Endodermal cell (in vitro differentiated cells): ENCODE measurements at regions not wholly inside any gene's neighbourhood (a gene's known extent, or its start where the extent isn't known, plus 50 kb on each side); places are given as distances from the start of the nearest gene placed in this dataset.

Source experiments
- DNase-seq: peaks from one replicate; pipeline ENCODE4 v3.0.0-alpha.2; 2017
- H3K27ac ChIP-seq: 2 replicates; pipeline ENCODE4 v1.5.1; 2013; ENCODE audit warnings: mild to moderate bottlenecking, low read depth, low read length, moderate library complexity
- H3K27me3 ChIP-seq: 2 replicates; pipeline ENCODE4 v1.6.1; 2013; ENCODE audit warnings: mild to moderate bottlenecking, low read length, moderate library complexity; ENCODE audit not compliant: insufficient read depth, control insufficient read depth, poor library complexity, severe bottlenecking
- H3K36me3 ChIP-seq: 2 replicates; pipeline ENCODE4 v1.7.0; 2013; ENCODE audit warnings: mild to moderate bottlenecking, low read length, moderate library complexity; ENCODE audit not compliant: control insufficient read depth, insufficient read depth
- H3K4me1 ChIP-seq: one replicate; pipeline ENCODE4 v1.7.0; 2013; ENCODE audit warnings: low read length; ENCODE audit not compliant: control insufficient read depth, insufficient read depth
- H3K4me3 ChIP-seq: 2 replicates; pipeline ENCODE4 v1.5.1; 2013; ENCODE audit warnings: mild to moderate bottlenecking, low read length, moderate library complexity
- H3K9ac ChIP-seq: 2 replicates; pipeline ENCODE4 v1.6.1; 2013; ENCODE audit warnings: mild to moderate bottlenecking, low read length, moderate library complexity; ENCODE audit not compliant: poor library complexity, severe bottlenecking; ENCODE audit errors: extremely low read depth
- H3K9me3 ChIP-seq: 2 replicates; pipeline ENCODE4 v1.6.1; 2013; ENCODE audit warnings: mild to moderate bottlenecking, low read length, moderate library complexity; ENCODE audit not compliant: control insufficient read depth
- H3K27ac Mint-ChIP-seq: 2 replicates; pipeline ENCODE4 v1.8.0; 2020; ENCODE audit warnings: mixed read lengths
- H3K27me3 Mint-ChIP-seq: 2 replicates; pipeline ENCODE4 v1.8.0; 2021; ENCODE audit warnings: mild to moderate bottlenecking, mixed read lengths; ENCODE audit not compliant: insufficient read depth
- H3K36me3 Mint-ChIP-seq: 2 replicates; pipeline ENCODE4 v1.8.0; 2020; ENCODE audit warnings: low read depth, mixed read lengths
- H3K4me1 Mint-ChIP-seq: 2 replicates; pipeline ENCODE4 v1.8.0; 2020; ENCODE audit warnings: mixed read lengths
- H3K4me3 Mint-ChIP-seq: 2 replicates; pipeline ENCODE4 v1.8.0; 2020; ENCODE audit warnings: mild to moderate bottlenecking, moderate library complexity, mixed read lengths
- H3K9me3 Mint-ChIP-seq: 2 replicates; pipeline ENCODE4 v1.8.0; 2020; ENCODE audit warnings: mild to moderate bottlenecking, mixed read lengths
- CTCF ChIP-seq: fragments of 200-600 bp; sonication (generic); conservative IDR thresholded peaks from 2 replicates; pipeline ENCODE4 v1.5.0; 2021; ENCODE audit warnings: antibody characterized with exemption, mild to moderate bottlenecking
- WGBS, 2 experiments: methylation state at CpG; one replicate each; pipeline versions ENCODE4 v1.1.5 to v1.1.7; 2013; ENCODE audit warnings: missing lambda C conversion rate in 2 of 2, mixed read lengths in 1 of 2; ENCODE audit not compliant: insufficient coverage in 1 of 2, insufficient read length in 1 of 2; 5-methylcytosine and 5-hydroxymethylcytosine counted together

- no peaks in the 10 kb centered on the region for H3K27me3 Mint-ChIP-seq
Measured at GRCh38 chr10:110397856-110398255, 93.1 kb upstream of the SMNDC1 start.

GRCh38 chr10:110398419-110399105, 93.8 kb upstream of the SMNDC1 start:
- H3K36me3 Mint-ChIP-seq, result no peaks in the 10 kb centered on the region
- no peak overlapping the region for H3K27ac ChIP-seq
- no peaks in the 10 kb centered on the region for H3K36me3 ChIP-seq
- no peaks in the 10 kb centered on the region for H3K9me3 ChIP-seq
- 73 to 79% methylated on average over 5 to 9 of the region's 9 CpGs for whole genome bisulfite sequencing, 2 experiments
- no peaks in the 10 kb centered on the region for H3K27me3 ChIP-seq
- H3K4me3 ChIP-seq, result no peak overlapping the region
- no peak overlapping the region for H3K4me3 Mint-ChIP-seq
- no peak for TF ChIP-seq CTCF
- H3K4me1 Mint-ChIP-seq, result peaks cover 59% of the 10 kb centered on the region
- DNase-seq, result peak; percentile 87
- H3K4me1 ChIP-seq, result peaks cover 28% of the 10 kb centered on the region
- no peaks in the 10 kb centered on the region for H3K9me3 Mint-ChIP-seq
- H3K27me3 Mint-ChIP-seq, result no peaks in the 10 kb centered on the region
- peak overlapping the region; percentile 84 for H3K27ac Mint-ChIP-seq
- no peak overlapping the region for H3K9ac ChIP-seq

More at GRCh38 chr10:110397856-110398255, 93.1 kb upstream of the SMNDC1 start:
- Mint-ChIP-seq H3K4me1 (peaks cover 66% of the 10 kb centered on the region), H3K4me3 (no peak overlapping the region), H3K27ac (peak overlapping the region; percentile 84), H3K36me3 (no peaks in the 10 kb centered on the region), H3K9me3 (no peaks in the 10 kb centered on the region)
- Histone ChIP-seq H3K27me3 (no peaks in the 10 kb centered on the region), H3K36me3 (no peaks in the 10 kb centered on the region), H3K9ac (no peak overlapping the region), H3K27ac (no peak overlapping the region), H3K9me3 (no peaks in the 10 kb centered on the region), H3K4me3 (no peak overlapping the region), H3K4me1 (peaks cover 35% of the 10 kb centered on the region)
- TF ChIP-seq CTCF, result no peak
- DNase-seq, result no peak
- WGBS, 2 experiments, result 97 to 100% methylated on average over 1 to 3 of the region's 3 CpGs

- 93% methylated on average over 8 to 9 of the region's 9 CpGs for WGBS, 2 experiments
- Histone ChIP-seq H3K9me3 (no peaks in the 10 kb centered on the region), H3K27me3 (no peaks in the 10 kb centered on the region), H3K9ac (no peak overlapping the region), H3K4me1 (peaks cover 22% of the 10 kb centered on the region), H3K27ac (no peak overlapping the region), H3K4me3 (no peak overlapping the region), H3K36me3 (no peaks in the 10 kb centered on the region)
- H3K27ac Mint-ChIP-seq, result peak overlapping the region; percentile 84
- peaks cover 52% of the 10 kb centered on the region for H3K4me1 Mint-ChIP-seq
- no peaks in the 10 kb centered on the region for H3K9me3 Mint-ChIP-seq
- no peaks in the 10 kb centered on the region for H3K36me3 Mint-ChIP-seq
- TF ChIP-seq CTCF, result no peak
- no peaks in the 10 kb centered on the region for H3K27me3 Mint-ChIP-seq
- H3K4me3 Mint-ChIP-seq, result no peak overlapping the region
- no peak for DNase-seq
Measured at GRCh38 chr10:110399106-110399964, 94.6 kb upstream of the SMNDC1 start.
